Ectodermal cell (in vitro differentiated cells): ENCODE measurements at regions not wholly inside any gene's neighbourhood (a gene's known extent, or its start where the extent isn't known, plus 50 kb on each side); places are given as distances from the start of the nearest gene placed in this dataset.

Experiments used
- H3K27ac ChIP-seq: 2 replicates; pipeline ENCODE4 v1.7.0; 2013; ENCODE audit warnings: mild to moderate bottlenecking, low read depth, low read length; ENCODE audit not compliant: insufficient read depth, poor library complexity, severe bottlenecking
- H3K27me3 ChIP-seq: 2 replicates; pipeline ENCODE4 v1.7.0; 2013; ENCODE audit warnings: mild to moderate bottlenecking, low read length; ENCODE audit not compliant: insufficient read depth, control insufficient read depth, poor library complexity, severe bottlenecking
- H3K36me3 ChIP-seq: one replicate; pipeline ENCODE4 v1.7.0; 2013; ENCODE audit warnings: low read length; ENCODE audit not compliant: control insufficient read depth, insufficient read depth
- H3K4me1 ChIP-seq: one replicate; pipeline ENCODE4 v1.7.0; 2013; ENCODE audit warnings: low read length; ENCODE audit not compliant: control insufficient read depth, insufficient read depth
- H3K4me3 ChIP-seq: 2 replicates; pipeline ENCODE4 v1.7.0; 2013; ENCODE audit warnings: low read depth, low read length, control low read depth; ENCODE audit not compliant: insufficient read depth
- H3K9me3 ChIP-seq: 2 replicates; pipeline ENCODE4 v1.7.0; 2013; ENCODE audit warnings: mild to moderate bottlenecking, low read length, moderate library complexity; ENCODE audit not compliant: control insufficient read depth
- WGBS, 2 experiments: methylation state at CpG; one replicate each; pipeline ENCODE4 v1.1.7; 2013; ENCODE audit warnings: missing lambda C conversion rate in 2 of 2; 5-methylcytosine and 5-hydroxymethylcytosine counted together

- no peaks in the 10 kb centered on the region for H3K4me1 ChIP-seq
- no peaks in the 10 kb centered on the region for H3K9me3 ChIP-seq
- H3K36me3 ChIP-seq = no peaks in the 10 kb centered on the region
- H3K27ac ChIP-seq = no peak overlapping the region
- 82 to 93% methylated on average over 2 of the region's 2 CpGs for WGBS, 2 experiments
- H3K27me3 ChIP-seq = no peaks in the 10 kb centered on the region
- H3K4me3 ChIP-seq = no peak overlapping the region
Observed at GRCh38 chr3:137360531-137361201, 402.9 kb downstream of the IL20RB start.

DNA sequence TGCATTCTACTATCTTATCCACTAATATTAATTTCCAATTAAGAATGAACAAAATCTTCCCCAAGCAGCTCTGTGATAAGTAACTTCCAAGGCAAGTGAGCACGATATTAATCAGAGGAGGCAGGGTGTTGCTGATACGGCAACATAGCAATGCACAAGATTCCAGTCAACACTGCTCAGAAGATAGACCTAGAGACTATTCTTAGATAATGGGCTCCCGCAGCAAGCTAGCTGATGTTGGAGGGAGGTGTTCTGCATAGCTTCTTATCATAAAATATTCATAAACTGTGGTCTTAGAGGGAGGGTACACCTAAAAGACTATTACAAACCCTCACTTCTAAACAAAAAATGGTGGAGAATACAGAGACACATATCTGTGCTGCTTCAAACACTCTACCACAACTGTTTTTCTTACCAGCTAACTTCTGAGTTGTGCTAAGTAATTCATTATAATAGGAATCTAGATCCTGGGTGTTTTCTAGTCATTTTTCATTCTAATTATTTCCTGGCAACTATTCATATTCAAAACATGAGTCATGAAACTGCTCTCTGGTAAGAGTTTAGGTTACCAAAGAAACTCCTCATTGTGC is 382.0 kb upstream of the SOX14 start:
- WGBS, 2 experiments = 97% methylated on average over 2 to 3 of the region's 3 CpGs
- no peak overlapping the region for H3K27ac ChIP-seq
- no peaks in the 10 kb centered on the region for H3K36me3 ChIP-seq
- no peaks in the 10 kb centered on the region for H3K9me3 ChIP-seq
- H3K27me3 ChIP-seq = no peaks in the 10 kb centered on the region
- no peak overlapping the region for H3K4me3 ChIP-seq
- no peaks in the 10 kb centered on the region for H3K4me1 ChIP-seq

GRCh38 chr3:137385922-137386321 is 378.2 kb upstream of the SOX14 start:
- Histone ChIP-seq H3K27me3 (no peaks in the 10 kb centered on the region), H3K27ac (no peak overlapping the region), H3K9me3 (no peaks in the 10 kb centered on the region), H3K4me3 (no peak overlapping the region), H3K4me1 (no peaks in the 10 kb centered on the region), H3K36me3 (no peaks in the 10 kb centered on the region)
- 84 to 88% methylated on average over 1 of the region's 1 CpG for WGBS, 2 experiments

DNA sequence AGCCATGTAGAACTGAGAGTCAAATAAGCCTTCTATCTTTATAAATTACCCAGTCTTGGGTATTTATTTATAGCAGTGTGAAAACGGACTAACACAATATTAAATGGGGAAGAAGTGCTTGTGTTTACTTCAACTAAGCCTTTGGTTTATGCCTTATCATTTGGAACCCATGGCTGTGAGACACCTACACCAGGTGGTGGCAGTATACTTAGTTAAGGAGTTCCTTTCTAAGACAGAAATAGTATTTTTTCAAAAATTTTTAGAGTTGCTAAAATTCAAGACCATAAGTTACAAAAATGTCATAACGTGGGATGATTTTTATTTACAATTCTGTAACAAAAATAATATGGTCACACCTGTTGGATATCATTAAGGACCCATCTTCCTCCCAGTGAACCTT is 354.5 kb upstream of the SOX14 start:
- no peaks in the 10 kb centered on the region for H3K9me3 ChIP-seq
- H3K36me3 ChIP-seq = no peaks in the 10 kb centered on the region
- no peaks in the 10 kb centered on the region for H3K4me1 ChIP-seq
- H3K27me3 ChIP-seq = no peaks in the 10 kb centered on the region
- 58 to 65% methylated on average over 1 to 2 of the region's 2 CpGs for WGBS, 2 experiments
- no peak overlapping the region for H3K27ac ChIP-seq
- no peak overlapping the region for H3K4me3 ChIP-seq

DNA sequence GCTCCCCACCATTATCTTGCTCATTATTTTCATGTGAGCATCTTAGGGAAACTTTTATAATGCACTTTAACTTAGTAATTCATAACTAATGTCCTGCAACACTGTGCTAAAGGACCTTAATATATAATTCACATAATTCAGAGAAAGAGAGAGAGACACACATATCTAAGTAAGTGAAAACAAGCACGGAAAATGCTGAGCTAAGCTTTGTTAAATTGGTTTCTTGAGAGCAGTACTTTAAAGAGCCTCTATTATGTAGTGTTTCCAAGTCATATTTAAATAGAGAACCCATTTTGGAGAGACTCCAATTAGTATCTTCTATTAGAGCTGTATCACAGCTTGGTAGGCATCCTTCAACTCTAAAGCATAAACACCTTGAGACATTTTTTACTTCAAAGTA is 354.1 kb upstream of the SOX14 start:
- H3K36me3 ChIP-seq = no peaks in the 10 kb centered on the region
- H3K27me3 ChIP-seq = no peaks in the 10 kb centered on the region
- no peaks in the 10 kb centered on the region for H3K4me1 ChIP-seq
- H3K9me3 ChIP-seq = no peaks in the 10 kb centered on the region
- no peak overlapping the region for H3K4me3 ChIP-seq
- WGBS, 2 experiments = 78% methylated on average over 1 of the region's 1 CpG; no CpG with 5 or more reads in 1 of the 2 experiments
- no peak overlapping the region for H3K27ac ChIP-seq

- 92 to 97% methylated on average over 4 of the region's 4 CpGs for WGBS, 2 experiments
- Histone ChIP-seq H3K27me3 (no peaks in the 10 kb centered on the region), H3K9me3 (no peaks in the 10 kb centered on the region), H3K36me3 (no peaks in the 10 kb centered on the region), H3K4me1 (no peaks in the 10 kb centered on the region), H3K4me3 (no peak overlapping the region), H3K27ac (no peak overlapping the region)
Observed at GRCh38 chr3:137420198-137420995, 343.7 kb upstream of the SOX14 start.

GRCh38 chr3:137438561-137438960 is 325.6 kb upstream of the SOX14 start:
- Histone ChIP-seq H3K36me3 (no peaks in the 10 kb centered on the region), H3K27ac (no peak overlapping the region), H3K4me3 (no peak overlapping the region), H3K27me3 (no peaks in the 10 kb centered on the region), H3K9me3 (no peaks in the 10 kb centered on the region), H3K4me1 (no peaks in the 10 kb centered on the region)

GRCh38 chr3:137460944-137461343 is 303.2 kb upstream of the SOX14 start:
- H3K4me1 ChIP-seq = no peaks in the 10 kb centered on the region
- H3K27ac ChIP-seq = no peak overlapping the region
- H3K9me3 ChIP-seq = no peaks in the 10 kb centered on the region
- 97% methylated on average over 4 of the region's 4 CpGs for WGBS, 2 experiments
- no peaks in the 10 kb centered on the region for H3K27me3 ChIP-seq
- H3K36me3 ChIP-seq = no peaks in the 10 kb centered on the region
- no peak overlapping the region for H3K4me3 ChIP-seq

- peaks cover 9% of the 10 kb centered on the region for H3K4me1 ChIP-seq
- no peaks in the 10 kb centered on the region for H3K9me3 ChIP-seq
- H3K27me3 ChIP-seq = no peaks in the 10 kb centered on the region
- 82 to 86% methylated on average over 5 of the region's 5 CpGs for WGBS, 2 experiments
- H3K36me3 ChIP-seq = no peaks in the 10 kb centered on the region
- no peak overlapping the region for H3K27ac ChIP-seq
- H3K4me3 ChIP-seq = no peak overlapping the region
Observed at GRCh38 chr3:137463131-137463530, 301.0 kb upstream of the SOX14 start.

DNA sequence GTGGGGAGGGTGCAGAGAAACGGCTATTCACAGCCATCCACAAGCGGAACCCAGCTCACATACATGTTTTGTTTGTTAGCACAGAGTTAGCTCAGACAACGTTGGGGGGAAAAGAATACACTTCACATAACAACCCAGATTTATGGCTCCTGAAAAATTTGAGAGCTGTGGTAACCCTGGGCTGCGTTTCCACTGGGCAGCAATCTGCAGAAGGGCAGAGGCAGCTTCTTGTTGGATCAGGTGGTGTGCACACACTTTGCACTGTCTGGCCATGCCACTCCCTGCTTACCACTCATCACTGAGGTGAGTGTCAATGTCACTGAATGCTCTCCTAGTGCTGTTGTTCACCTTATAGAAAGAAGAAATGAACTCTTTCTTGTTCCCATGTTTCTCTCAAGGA is 299.8 kb upstream of the SOX14 start:
- Histone ChIP-seq H3K27me3 (no peaks in the 10 kb centered on the region), H3K9me3 (no peaks in the 10 kb centered on the region), H3K27ac (no peak overlapping the region), H3K4me1 (peaks cover 17% of the 10 kb centered on the region), H3K36me3 (no peaks in the 10 kb centered on the region), H3K4me3 (no peak overlapping the region)
- 73 to 92% methylated on average over 3 to 4 of the region's 4 CpGs for WGBS, 2 experiments
